ENCODE measurements at regions not wholly inside any gene's neighbourhood (a gene's known extent, or its start where the extent isn't known, plus 50 kb on each side); places are given as distances from the start of the nearest gene placed in this dataset.

GRCh38 chr18:61676773-61677434 lies 215.9 kb downstream of the RNF152 start:
- ATAC-seq: no peak
- H3K4me1 ChIP-seq (replicated peaks in 1 of 2; ENCODE audit: control insufficient read depth in 2 of 2, insufficient read depth in 2 of 2, low read length in 2 of 2): no peaks in the 10 kb centered on the region
- intact Hi-C loops (cut with micrococcal nuclease): no loop called here
- H3K9me3 ChIP-seq (replicated peaks; ENCODE audit: control insufficient read depth, insufficient read depth, low read depth, low read length): no peaks in the 10 kb centered on the region
- in situ Hi-C loops (cut with MboI): no loop called here
- H3K9ac ChIP-seq (ENCODE audit: insufficient read depth in 1 of 2, low read depth in 2 of 2, low read length in 2 of 2): no peak overlapping the region
- no peaks in the 10 kb centered on the region for H4K20me1 ChIP-seq (replicated peaks; ENCODE audit: control insufficient read depth, insufficient read depth, low read length)
- H3K9me1 ChIP-seq (ENCODE audit: control insufficient read depth, insufficient read depth, low read length): no peaks in the 10 kb centered on the region
- no peaks in the 10 kb centered on the region for H3K36me3 ChIP-seq (ENCODE audit: control insufficient read depth, insufficient read depth, low read length)
- TF ChIP-seq ZNF263 (CRISPR knock-in tag; IDR thresholded peaks at IDR 0.05; ENCODE audit: borderline replicate concordance): no peak
- no peak for TF ChIP-seq MAFF (IDR thresholded peaks at IDR 0.05; ENCODE audit: low read length)
- no peak for TF ChIP-seq MEF2A (IDR thresholded peaks at IDR 0.05; ENCODE audit: control insufficient read depth, low read depth, low read length)
- no peak for TF ChIP-seq NFIX (CRISPR knock-in tag; IDR thresholded peaks at IDR 0.05; ENCODE audit: low read depth)
- TF ChIP-seq, protein P1, sequence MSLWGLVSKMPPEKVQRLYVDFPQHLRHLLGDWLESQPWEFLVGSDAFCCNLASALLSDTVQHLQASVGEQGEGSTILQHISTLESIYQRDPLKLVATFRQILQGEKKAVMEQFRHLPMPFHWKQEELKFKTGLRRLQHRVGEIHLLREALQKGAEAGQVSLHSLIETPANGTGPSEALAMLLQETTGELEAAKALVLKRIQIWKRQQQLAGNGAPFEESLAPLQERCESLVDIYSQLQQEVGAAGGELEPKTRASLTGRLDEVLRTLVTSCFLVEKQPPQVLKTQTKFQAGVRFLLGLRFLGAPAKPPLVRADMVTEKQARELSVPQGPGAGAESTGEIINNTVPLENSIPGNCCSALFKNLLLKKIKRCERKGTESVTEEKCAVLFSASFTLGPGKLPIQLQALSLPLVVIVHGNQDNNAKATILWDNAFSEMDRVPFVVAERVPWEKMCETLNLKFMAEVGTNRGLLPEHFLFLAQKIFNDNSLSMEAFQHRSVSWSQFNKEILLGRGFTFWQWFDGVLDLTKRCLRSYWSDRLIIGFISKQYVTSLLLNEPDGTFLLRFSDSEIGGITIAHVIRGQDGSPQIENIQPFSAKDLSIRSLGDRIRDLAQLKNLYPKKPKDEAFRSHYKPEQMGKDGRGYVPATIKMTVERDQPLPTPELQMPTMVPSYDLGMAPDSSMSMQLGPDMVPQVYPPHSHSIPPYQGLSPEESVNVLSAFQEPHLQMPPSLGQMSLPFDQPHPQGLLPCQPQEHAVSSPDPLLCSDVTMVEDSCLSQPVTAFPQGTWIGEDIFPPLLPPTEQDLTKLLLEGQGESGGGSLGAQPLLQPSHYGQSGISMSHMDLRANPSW (CRISPR knock-in tag; IDR thresholded peaks at IDR 0.05): no peak
- no peak for TF ChIP-seq NFIC (IDR thresholded peaks at IDR 0.05)
- no peak for TF ChIP-seq NELFE (IDR thresholded peaks at IDR 0.05; ENCODE audit: insufficient read depth, insufficient read length)
- no peak for TF ChIP-seq ZFX (CRISPR knock-in tag; IDR thresholded peaks at IDR 0.05)
- no peak for TF ChIP-seq ESRRA (IDR thresholded peaks at IDR 0.05; ENCODE audit: borderline replicate concordance, low read depth)
- TF ChIP-seq SMC3 (conservative IDR thresholded peaks at IDR 0.05; ENCODE audit: insufficient read depth, low read depth, low read length): no peak
- no peak for TF ChIP-seq THAP7 (CRISPR knock-in tag; IDR thresholded peaks at IDR 0.05)
- TF ChIP-seq, protein P2, sequence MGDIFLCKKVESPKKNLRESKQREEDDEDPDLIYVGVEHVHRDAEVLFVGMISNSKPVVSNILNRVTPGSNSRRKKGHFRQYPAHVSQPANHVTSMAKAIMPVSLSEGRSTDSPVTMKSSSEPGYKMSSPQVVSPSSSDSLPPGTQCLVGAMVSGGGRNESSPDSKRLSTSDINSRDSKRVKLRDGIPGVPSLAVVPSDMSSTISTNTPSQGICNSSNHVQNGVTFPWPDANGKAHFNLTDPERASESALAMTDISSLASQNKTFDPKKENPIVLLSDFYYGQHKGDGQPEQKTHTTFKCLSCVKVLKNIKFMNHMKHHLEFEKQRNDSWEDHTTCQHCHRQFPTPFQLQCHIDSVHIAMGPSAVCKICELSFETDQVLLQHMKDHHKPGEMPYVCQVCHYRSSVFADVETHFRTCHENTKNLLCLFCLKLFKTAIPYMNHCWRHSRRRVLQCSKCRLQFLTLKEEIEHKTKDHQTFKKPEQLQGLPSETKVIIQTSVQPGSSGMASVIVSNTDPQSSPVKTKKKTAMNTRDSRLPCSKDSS (IDR thresholded peaks at IDR 0.05; ENCODE audit: low read depth, partially characterized antibody): no peak
- no peak for TF ChIP-seq MYNN (IDR thresholded peaks at IDR 0.05)
- TF ChIP-seq MYNN (CRISPR knock-in tag; IDR thresholded peaks at IDR 0.05): no peak
- TF ChIP-seq NR3C1 (CRISPR knock-in tag; IDR thresholded peaks at IDR 0.05): no peak
- no peak for TF ChIP-seq KLF6 (CRISPR knock-in tag; IDR thresholded peaks at IDR 0.05; ENCODE audit: borderline replicate concordance)
- no peak for TF ChIP-seq HDAC8 (tag; IDR thresholded peaks at IDR 0.05)
- TF ChIP-seq WHSC1 (IDR thresholded peaks at IDR 0.05; ENCODE audit: low read length): no peak
- H2AFZ ChIP-seq (ENCODE audit: low read depth, low read length): no peak overlapping the region
- POLR2A ChIA-PET: no interaction called here
- no TSS peak for BruUV-seq (replicated peaks)
- H3K4me2 ChIP-seq (ENCODE audit: insufficient read depth, low read length): no peak overlapping the region
- H3K27ac ChIP-seq (ENCODE audit: extremely low read depth, low read depth, low read length): no peak overlapping the region
- 0% methylated on average over 2 of the region's 2 CpGs for WGBS (ENCODE audit: insufficient coverage, low coverage, missing lambda C conversion rate)
- DNase-seq (ENCODE audit: extremely low read depth in 1 of 4, low spot score in 3 of 4): no peak
- no peaks in the 10 kb centered on the region for H3K27me3 ChIP-seq (ENCODE audit: control insufficient read depth in 2 of 2, insufficient read depth in 2 of 2, low read length in 2 of 2)
- H3K79me2 ChIP-seq (ENCODE audit: control insufficient read depth, insufficient read depth, low read length): no peaks in the 10 kb centered on the region
- CTCF ChIA-PET (ENCODE audit: low intra/inter-chr PET ratio): no interaction called here
- H3K4me3 ChIP-seq: no peak overlapping the region
- no peak for FAIRE-seq

Measured in K562 (cell line).